PC-9 (cell line): ENCODE measurements at regions not wholly inside any gene's neighbourhood (a gene's known extent, or its start where the extent isn't known, plus 50 kb on each side); places are given as distances from the start of the nearest gene placed in this dataset.

ENCODE experiments used
- EZH2 ChIP-seq: fragments of 200-600 bp; sonication (generic); IDR thresholded peaks from 2 replicates; pipeline ENCODE4 v1.8.0; 2017; ENCODE audit warnings: antibody characterized with exemption, low read depth
- TF ChIP-seq, protein P1 (sequence below): fragments of 200-600 bp; sonication (generic); conservative IDR thresholded peaks from 2 replicates; pipeline ENCODE4 v1.6.1; 2017; ENCODE audit warnings: mixed run types, antibody characterized with exemption, mild to moderate bottlenecking, moderate library complexity

DNA sequence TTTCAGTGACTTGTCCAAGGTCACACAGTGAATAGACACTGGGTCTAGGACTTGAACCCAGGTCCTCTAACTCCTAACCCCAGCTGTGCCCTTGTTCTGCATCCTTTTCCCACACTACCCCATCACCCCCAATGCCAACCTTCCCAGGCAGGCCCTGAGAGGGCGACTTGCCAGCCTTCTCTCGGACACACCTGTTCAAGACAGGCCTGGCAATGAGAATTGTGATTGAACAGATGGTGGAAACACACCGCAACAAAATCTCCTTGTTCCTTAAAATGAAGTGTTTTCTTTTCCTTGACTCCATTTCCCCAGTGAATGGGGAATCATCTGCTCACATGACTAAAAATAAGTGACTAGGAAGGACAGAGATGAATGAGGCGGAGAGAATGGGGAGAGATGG is 189.5 kb upstream of the ASIC2 start:
- TF ChIP-seq, protein P1, sequence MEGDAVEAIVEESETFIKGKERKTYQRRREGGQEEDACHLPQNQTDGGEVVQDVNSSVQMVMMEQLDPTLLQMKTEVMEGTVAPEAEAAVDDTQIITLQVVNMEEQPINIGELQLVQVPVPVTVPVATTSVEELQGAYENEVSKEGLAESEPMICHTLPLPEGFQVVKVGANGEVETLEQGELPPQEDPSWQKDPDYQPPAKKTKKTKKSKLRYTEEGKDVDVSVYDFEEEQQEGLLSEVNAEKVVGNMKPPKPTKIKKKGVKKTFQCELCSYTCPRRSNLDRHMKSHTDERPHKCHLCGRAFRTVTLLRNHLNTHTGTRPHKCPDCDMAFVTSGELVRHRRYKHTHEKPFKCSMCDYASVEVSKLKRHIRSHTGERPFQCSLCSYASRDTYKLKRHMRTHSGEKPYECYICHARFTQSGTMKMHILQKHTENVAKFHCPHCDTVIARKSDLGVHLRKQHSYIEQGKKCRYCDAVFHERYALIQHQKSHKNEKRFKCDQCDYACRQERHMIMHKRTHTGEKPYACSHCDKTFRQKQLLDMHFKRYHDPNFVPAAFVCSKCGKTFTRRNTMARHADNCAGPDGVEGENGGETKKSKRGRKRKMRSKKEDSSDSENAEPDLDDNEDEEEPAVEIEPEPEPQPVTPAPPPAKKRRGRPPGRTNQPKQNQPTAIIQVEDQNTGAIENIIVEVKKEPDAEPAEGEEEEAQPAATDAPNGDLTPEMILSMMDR = no peak
- TF ChIP-seq EZH2 = no peak
